ENCODE measurements at regions not wholly inside any gene's neighbourhood (a gene's known extent, or its start where the extent isn't known, plus 50 kb on each side); places are given as distances from the start of the nearest gene placed in this dataset.

DNA sequence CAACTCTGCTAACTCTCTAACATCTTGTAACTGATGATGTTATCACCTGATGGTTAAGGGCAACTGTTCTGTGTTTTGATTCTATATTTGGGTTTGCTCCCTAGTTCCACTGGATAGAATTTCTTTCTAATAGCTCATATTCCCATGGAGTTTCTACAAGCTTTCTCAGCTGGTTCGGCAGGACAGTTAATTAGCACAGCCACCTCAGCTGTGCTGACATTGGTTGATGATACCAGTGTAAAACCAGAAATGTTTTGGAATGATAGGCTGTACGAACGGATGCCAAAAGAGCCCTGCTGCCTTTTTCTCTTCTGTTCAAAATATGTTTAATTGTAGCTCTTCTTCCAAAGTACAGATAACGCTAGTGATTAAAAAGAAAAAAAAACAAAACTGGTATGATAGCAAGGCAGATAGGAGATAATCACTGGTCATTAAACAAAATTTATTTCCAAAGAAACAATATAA is 440.5 kb upstream of the ZNF608 start:
- H3K9me3 ChIP-seq (ENCODE audit: low read length): no peaks in the 10 kb centered on the region
- H3F3A ChIP-seq (ENCODE audit: low read length, unreplicated experiment): no peaks in the 10 kb centered on the region
- H3K4me2 ChIP-seq (ENCODE audit: low read length): no peak overlapping the region
- DNase-seq (no peak), ATAC-seq (no peak)
- no peaks in the 10 kb centered on the region for H3K9me2 ChIP-seq (replicated peaks; ENCODE audit: low read length)
- H3K79me2 ChIP-seq (ENCODE audit: low read length): no peaks in the 10 kb centered on the region
- H3K36me3 ChIP-seq (ENCODE audit: low read depth, low read length): no peaks in the 10 kb centered on the region
- H3K4me3 ChIP-seq (ENCODE audit: low read length): no peak overlapping the region
- intact Hi-C loops (cut with micrococcal nuclease): no loop called here
- ChIA-PET POLR2A (ENCODE audit: unreplicated experiment) (no interaction called here), CTCF (no interaction called here)
- no peak overlapping the region for H3K27ac ChIP-seq (ENCODE audit: low read length)
- BruUV-seq (replicated peaks): no TSS peak
- no peak overlapping the region for H3K9ac ChIP-seq (ENCODE audit: low read length)
- TF ChIP-seq EZH2 (IDR thresholded peaks at IDR 0.05; ENCODE audit: low read length, unreplicated experiment): no peak
- TF ChIP-seq, protein P1, sequence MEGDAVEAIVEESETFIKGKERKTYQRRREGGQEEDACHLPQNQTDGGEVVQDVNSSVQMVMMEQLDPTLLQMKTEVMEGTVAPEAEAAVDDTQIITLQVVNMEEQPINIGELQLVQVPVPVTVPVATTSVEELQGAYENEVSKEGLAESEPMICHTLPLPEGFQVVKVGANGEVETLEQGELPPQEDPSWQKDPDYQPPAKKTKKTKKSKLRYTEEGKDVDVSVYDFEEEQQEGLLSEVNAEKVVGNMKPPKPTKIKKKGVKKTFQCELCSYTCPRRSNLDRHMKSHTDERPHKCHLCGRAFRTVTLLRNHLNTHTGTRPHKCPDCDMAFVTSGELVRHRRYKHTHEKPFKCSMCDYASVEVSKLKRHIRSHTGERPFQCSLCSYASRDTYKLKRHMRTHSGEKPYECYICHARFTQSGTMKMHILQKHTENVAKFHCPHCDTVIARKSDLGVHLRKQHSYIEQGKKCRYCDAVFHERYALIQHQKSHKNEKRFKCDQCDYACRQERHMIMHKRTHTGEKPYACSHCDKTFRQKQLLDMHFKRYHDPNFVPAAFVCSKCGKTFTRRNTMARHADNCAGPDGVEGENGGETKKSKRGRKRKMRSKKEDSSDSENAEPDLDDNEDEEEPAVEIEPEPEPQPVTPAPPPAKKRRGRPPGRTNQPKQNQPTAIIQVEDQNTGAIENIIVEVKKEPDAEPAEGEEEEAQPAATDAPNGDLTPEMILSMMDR (conservative IDR thresholded peaks at IDR 0.05; ENCODE audit: low read depth, low read length): no peak
- no peak for TF ChIP-seq EZH2phosphoT487 (IDR thresholded peaks at IDR 0.05; ENCODE audit: borderline replicate concordance, low read length)
- H4K20me1 ChIP-seq (ENCODE audit: low read length): no peaks in the 10 kb centered on the region
- peaks cover 13% of the 10 kb centered on the region for H3K4me1 ChIP-seq (ENCODE audit: insufficient read depth, low read length)
- no peaks in the 10 kb centered on the region for H3K27me3 ChIP-seq (ENCODE audit: low read length)
- no peak overlapping the region for H2AFZ ChIP-seq (ENCODE audit: low read length)

DNA sequence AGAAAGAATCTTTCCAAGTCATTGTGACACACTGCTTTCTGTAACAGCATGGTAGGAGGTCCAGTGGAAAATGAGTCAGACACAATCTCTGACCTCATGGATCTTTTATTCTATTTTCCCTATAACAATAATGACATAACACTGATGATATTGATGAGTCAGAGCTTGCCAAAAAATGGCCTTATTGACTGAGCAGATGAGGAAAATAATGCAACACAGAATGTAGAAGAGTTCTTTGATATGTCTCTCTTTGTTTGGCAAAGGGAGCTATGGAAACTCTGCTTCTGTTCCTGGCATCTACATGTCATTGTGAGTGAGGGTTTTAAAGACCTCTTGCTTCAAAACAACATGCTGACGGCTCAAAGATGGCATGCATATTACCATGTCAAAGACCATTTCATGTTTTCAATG is 443.1 kb upstream of the ZNF608 start:
- ATAC-seq (no peak), DNase-seq (peak; percentile 19)
- ChIA-PET POLR2A (ENCODE audit: unreplicated experiment) (interaction anchor here (0.6 kb wide), 1 partner anchor 146 kb away, joined by 3 read pairs; no protein-coding TSS in a partner anchor), CTCF (no interaction called here)
- Histone ChIP-seq H3K27ac (ENCODE audit: low read length) (no peak overlapping the region), H3K27me3 (ENCODE audit: low read length) (no peaks in the 10 kb centered on the region), H3K9me3 (ENCODE audit: low read length) (no peaks in the 10 kb centered on the region), H3K4me3 (ENCODE audit: low read length) (no peak overlapping the region), H3K4me2 (ENCODE audit: low read length) (no peak overlapping the region), H3K4me1 (ENCODE audit: insufficient read depth, low read length) (peaks cover 10% of the 10 kb centered on the region), H2AFZ (ENCODE audit: low read length) (no peak overlapping the region), H3K9ac (ENCODE audit: low read length) (no peak overlapping the region), H3K79me2 (ENCODE audit: low read length) (no peaks in the 10 kb centered on the region), H4K20me1 (ENCODE audit: low read length) (no peaks in the 10 kb centered on the region), H3K36me3 (ENCODE audit: low read depth, low read length) (no peaks in the 10 kb centered on the region), H3F3A (ENCODE audit: low read length, unreplicated experiment) (no peaks in the 10 kb centered on the region), H3K9me2 (replicated peaks; ENCODE audit: low read length) (no peaks in the 10 kb centered on the region)
- TF ChIP-seq EZH2phosphoT487 (IDR thresholded peaks at IDR 0.05; ENCODE audit: borderline replicate concordance, low read length) (no peak), EZH2 (IDR thresholded peaks at IDR 0.05; ENCODE audit: low read length, unreplicated experiment) (no peak)
- TF ChIP-seq, protein P1 (conservative IDR thresholded peaks at IDR 0.05; ENCODE audit: low read depth, low read length): no peak
- BruUV-seq (replicated peaks): no TSS peak
- intact Hi-C loops (cut with micrococcal nuclease): no loop called here

DNA sequence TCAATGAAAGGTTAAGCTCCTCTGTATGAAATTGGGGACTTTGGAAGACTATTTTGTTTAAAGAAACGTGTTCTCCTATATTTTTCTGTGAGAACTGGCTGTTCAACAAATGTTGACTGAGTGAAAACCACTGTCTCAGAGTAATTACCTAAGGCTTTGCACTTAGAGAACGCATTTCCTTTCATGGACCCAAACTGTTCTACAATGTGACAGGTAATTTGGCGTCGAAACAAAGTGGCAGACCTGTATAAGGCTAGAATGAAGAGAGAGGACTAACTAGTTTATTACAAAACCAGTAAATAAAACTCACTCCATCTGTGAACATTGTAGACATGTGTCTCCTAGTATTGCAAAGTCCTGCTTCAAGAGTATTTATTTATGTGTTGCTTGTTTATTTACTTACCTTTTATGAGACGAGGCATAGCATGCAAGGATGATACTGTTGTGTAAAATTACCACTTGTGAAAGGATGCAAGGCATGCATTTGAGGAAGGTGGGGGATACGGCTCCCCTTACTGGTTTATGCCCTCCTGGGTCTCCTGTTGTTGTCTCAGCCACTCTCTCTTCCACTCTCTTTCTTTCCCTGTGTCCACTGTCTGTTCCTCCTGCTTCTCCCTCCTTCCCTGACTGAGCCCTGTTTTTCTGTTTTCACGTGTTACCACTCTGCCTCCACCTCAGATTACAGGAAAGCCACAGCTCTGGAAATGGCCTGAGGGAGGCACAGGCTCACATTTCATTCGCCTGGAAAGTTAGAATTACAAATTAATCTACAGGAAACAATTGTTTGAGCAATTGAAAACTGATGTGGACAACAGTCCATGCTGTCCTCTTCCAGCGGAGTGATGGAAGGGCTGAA is 444.0 kb upstream of the ZNF608 start:
- Histone ChIP-seq H3K4me2 (ENCODE audit: low read length) (no peak overlapping the region), H4K20me1 (ENCODE audit: low read length) (no peaks in the 10 kb centered on the region), H3K27ac (ENCODE audit: low read length) (no peak overlapping the region), H3K9me3 (ENCODE audit: low read length) (no peaks in the 10 kb centered on the region), H3K79me2 (ENCODE audit: low read length) (no peaks in the 10 kb centered on the region), H3K36me3 (ENCODE audit: low read depth, low read length) (no peaks in the 10 kb centered on the region), H3F3A (ENCODE audit: low read length, unreplicated experiment) (no peaks in the 10 kb centered on the region), H3K4me3 (ENCODE audit: low read length) (no peak overlapping the region), H3K4me1 (ENCODE audit: insufficient read depth, low read length) (peaks cover 10% of the 10 kb centered on the region), H3K9me2 (replicated peaks; ENCODE audit: low read length) (no peaks in the 10 kb centered on the region), H2AFZ (ENCODE audit: low read length) (no peak overlapping the region; the same call in 1 of the 2 replicates), H3K9ac (ENCODE audit: low read length) (no peak overlapping the region), H3K27me3 (ENCODE audit: low read length) (no peaks in the 10 kb centered on the region)
- peak; percentile 84 for ATAC-seq
- POLR2A ChIA-PET (ENCODE audit: unreplicated experiment): interaction anchor here (0.6 kb wide), 1 partner anchor 147 kb away, joined by 3 read pairs; no protein-coding TSS in a partner anchor
- DNase-seq: peak; percentile 49
- no TSS peak for BruUV-seq (replicated peaks)
- CTCF ChIA-PET: no interaction called here
- TF ChIP-seq, protein P1 (conservative IDR thresholded peaks at IDR 0.05; ENCODE audit: low read depth, low read length): no peak
- TF ChIP-seq EZH2phosphoT487 (IDR thresholded peaks at IDR 0.05; ENCODE audit: borderline replicate concordance, low read length): no peak
- no peak for TF ChIP-seq EZH2 (IDR thresholded peaks at IDR 0.05; ENCODE audit: low read length, unreplicated experiment)
- intact Hi-C loops (cut with micrococcal nuclease): loop anchor here (10.0 kb wide), 1 partner anchor 84 kb away; no protein-coding TSS in a partner anchor
